C4-2B (cell line): ENCODE measurements at regions not wholly inside any gene's neighbourhood (a gene's known extent, or its start where the extent isn't known, plus 50 kb on each side); places are given as distances from the start of the nearest gene placed in this dataset.

Experiments
- CTCF ChIP-seq: fragments of 450-650 bp; conservative IDR thresholded peaks from 2 replicates; pipeline ENCODE4 v1.5.1; 2017; ENCODE audit warnings: mild to moderate bottlenecking
- ZFX ChIP-seq: fragments of 450-650 bp; IDR thresholded peaks from 2 replicates; pipeline ENCODE4 v1.6.1; 2017

DNA sequence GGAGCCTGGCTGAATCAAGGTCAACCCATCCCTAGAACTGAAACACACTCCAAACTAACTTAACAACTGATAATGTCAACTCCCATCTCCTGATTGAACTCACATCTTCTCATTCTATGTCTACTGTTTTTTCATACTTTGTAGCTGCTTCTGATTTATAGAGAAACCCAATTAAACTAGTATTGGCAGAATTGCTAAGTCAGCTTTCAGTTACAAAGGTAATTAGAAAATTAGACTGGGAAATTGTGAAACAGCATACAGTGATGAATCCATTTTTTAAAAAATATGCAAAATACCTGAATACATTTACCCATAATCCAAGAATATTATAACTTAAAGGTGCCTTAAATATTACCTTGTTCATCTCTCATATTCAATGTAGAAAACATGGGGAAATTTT is 535.2 kb upstream of the CLINT1 start:
- TF ChIP-seq CTCF: no peak
- no peak for TF ChIP-seq ZFX
